ENCODE measurements at regions not wholly inside any gene's neighbourhood (a gene's known extent, or its start where the extent isn't known, plus 50 kb on each side); places are given as distances from the start of the nearest gene placed in this dataset.

- no peak for TF ChIP-seq CTCF (conservative IDR thresholded peaks at IDR 0.05; ENCODE audit: low read depth, low read length)
- no peak for TF ChIP-seq EZH2 (IDR thresholded peaks at IDR 0.05; ENCODE audit: borderline replicate concordance, low read depth, low read length, poor library complexity, severe bottlenecking)
- H3K4me3 ChIP-seq (ENCODE audit: low read depth, low read length, poor library complexity, severe bottlenecking): no peak overlapping the region
- ChIA-PET CTCF (no interaction called here), POLR2A (ENCODE audit: low non-redundant PET) (no interaction called here)
- intact Hi-C loops (cut with micrococcal nuclease; ENCODE audit: unreplicated experiment): no loop called here
- H3K27ac ChIP-seq (ENCODE audit: low read depth, low read length, poor library complexity, severe bottlenecking): no peak overlapping the region
- no peaks in the 10 kb centered on the region for H3K36me3 ChIP-seq (ENCODE audit: insufficient read depth, low read length, poor library complexity, severe bottlenecking)
- BruUV-seq (replicated peaks): no TSS peak
- DNase-seq (ENCODE audit: low spot score): no peak
- no peaks in the 10 kb centered on the region for H3K9me3 ChIP-seq (ENCODE audit: low read depth, low read length, poor library complexity, severe bottlenecking)
- no peaks in the 10 kb centered on the region for H3K27me3 ChIP-seq (replicated peaks; ENCODE audit: insufficient read depth, low read depth, low read length, poor library complexity)
- no peaks in the 10 kb centered on the region for H3K4me1 ChIP-seq (ENCODE audit: insufficient read depth, low read length, poor library complexity, severe bottlenecking)
Observed at GRCh38 chr14:89724628-89724960, 229.9 kb downstream of the EFCAB11 start.

DNA sequence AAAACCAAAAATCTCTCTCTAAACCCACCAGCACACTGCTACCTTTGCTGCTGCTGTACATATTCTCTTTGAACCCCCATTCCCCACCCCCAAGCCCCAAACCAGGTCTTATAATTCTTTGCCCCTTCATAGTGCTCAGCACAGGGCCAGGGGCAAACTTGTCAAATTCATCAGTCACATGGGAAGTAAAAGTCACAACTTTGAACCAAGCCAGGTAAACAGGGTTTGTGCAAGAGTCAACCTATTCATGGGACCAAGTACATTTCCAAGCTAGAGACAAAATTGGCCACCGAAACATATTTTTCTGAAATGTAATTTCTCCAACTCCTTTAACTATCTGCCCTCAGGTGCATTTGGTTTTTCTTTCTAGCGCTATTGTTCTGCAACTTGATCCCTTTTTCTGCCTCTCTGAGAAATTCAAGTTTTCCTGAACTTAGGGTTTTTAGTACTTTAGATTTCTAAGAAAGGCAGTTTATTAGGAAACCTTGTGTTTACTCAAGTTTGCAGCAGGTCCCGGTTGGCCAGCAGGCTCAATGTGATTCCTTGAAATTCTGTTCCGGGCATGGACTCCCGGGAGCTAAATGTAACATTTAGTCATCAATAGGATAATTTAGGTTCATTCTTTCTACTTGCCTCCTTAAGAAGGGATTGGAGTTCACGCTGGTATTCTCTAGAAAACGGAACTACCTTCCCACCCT, 230.5 kb downstream of the EFCAB11 start:
- CTCF ChIA-PET: no interaction called here
- H3K36me3 ChIP-seq (ENCODE audit: insufficient read depth, low read length, poor library complexity, severe bottlenecking): no peaks in the 10 kb centered on the region
- no peak overlapping the region for H3K27ac ChIP-seq (ENCODE audit: low read depth, low read length, poor library complexity, severe bottlenecking)
- H3K4me1 ChIP-seq (ENCODE audit: insufficient read depth, low read length, poor library complexity, severe bottlenecking): no peaks in the 10 kb centered on the region
- no peaks in the 10 kb centered on the region for H3K9me3 ChIP-seq (ENCODE audit: low read depth, low read length, poor library complexity, severe bottlenecking)
- H3K4me3 ChIP-seq (ENCODE audit: low read depth, low read length, poor library complexity, severe bottlenecking): no peak overlapping the region
- DNase-seq (ENCODE audit: low spot score): no peak
- H3K27me3 ChIP-seq (replicated peaks; ENCODE audit: insufficient read depth, low read depth, low read length, poor library complexity): no peaks in the 10 kb centered on the region
- TF ChIP-seq CTCF (conservative IDR thresholded peaks at IDR 0.05; ENCODE audit: low read depth, low read length) (no peak), EZH2 (IDR thresholded peaks at IDR 0.05; ENCODE audit: borderline replicate concordance, low read depth, low read length, poor library complexity, severe bottlenecking) (no peak)
- POLR2A ChIA-PET (ENCODE audit: low non-redundant PET): no interaction called here
- no TSS peak for BruUV-seq (replicated peaks)
- intact Hi-C loops (cut with micrococcal nuclease; ENCODE audit: unreplicated experiment): no loop called here

GRCh38 chr14:89721956-89722355, 232.6 kb downstream of the EFCAB11 start:
- intact Hi-C loops (cut with micrococcal nuclease; ENCODE audit: unreplicated experiment): no loop called here
- H3K36me3 ChIP-seq (ENCODE audit: insufficient read depth, low read length, poor library complexity, severe bottlenecking): no peaks in the 10 kb centered on the region
- no TSS peak for BruUV-seq (replicated peaks)
- DNase-seq (ENCODE audit: low spot score): no peak
- H3K4me1 ChIP-seq (ENCODE audit: insufficient read depth, low read length, poor library complexity, severe bottlenecking): no peaks in the 10 kb centered on the region
- no peaks in the 10 kb centered on the region for H3K27me3 ChIP-seq (replicated peaks; ENCODE audit: insufficient read depth, low read depth, low read length, poor library complexity)
- POLR2A ChIA-PET (ENCODE audit: low non-redundant PET): no interaction called here
- no peak overlapping the region for H3K4me3 ChIP-seq (ENCODE audit: low read depth, low read length, poor library complexity, severe bottlenecking)
- CTCF ChIA-PET: no interaction called here
- no peak for TF ChIP-seq CTCF (conservative IDR thresholded peaks at IDR 0.05; ENCODE audit: low read depth, low read length)
- no peak for TF ChIP-seq EZH2 (IDR thresholded peaks at IDR 0.05; ENCODE audit: borderline replicate concordance, low read depth, low read length, poor library complexity, severe bottlenecking)
- H3K27ac ChIP-seq (ENCODE audit: low read depth, low read length, poor library complexity, severe bottlenecking): no peak overlapping the region
- no peaks in the 10 kb centered on the region for H3K9me3 ChIP-seq (ENCODE audit: low read depth, low read length, poor library complexity, severe bottlenecking)
